ENCODE measurements at regions not wholly inside any gene's neighbourhood (a gene's known extent, or its start where the extent isn't known, plus 50 kb on each side); places are given as distances from the start of the nearest gene placed in this dataset.

GRCh38 chr1:157370698-157371097 lies 181.6 kb downstream of the FCRL5 start:
- TF ChIP-seq POLR2AphosphoS5 (IDR thresholded peaks at IDR 0.05; ENCODE audit: low read depth, low read length) (no peak), POLR2A (IDR thresholded peaks at IDR 0.05; ENCODE audit: low read depth, low read length) (no peak)

Measured in GM12892 (cell line).